ENCODE measurements at regions not wholly inside any gene's neighbourhood (a gene's known extent, or its start where the extent isn't known, plus 50 kb on each side); places are given as distances from the start of the nearest gene placed in this dataset.

GRCh38 chr2:18176679-18177215 is 298.3 kb downstream of the KCNS3 start:
- Histone ChIP-seq H3K4me1 (peaks cover 5% of the 10 kb centered on the region), H3K9me3 (no peaks in the 10 kb centered on the region), H3K36me3 (no peaks in the 10 kb centered on the region), H3K27ac (no peak overlapping the region), H3K27me3 (no peaks in the 10 kb centered on the region), H3K4me3 (no peak overlapping the region)
- 85% methylated on average over 2 of the region's 2 CpGs for WGBS
- TF ChIP-seq CTCF (IDR thresholded peaks at IDR 0.05) (no peak), EP300 (IDR thresholded peaks at IDR 0.05) (no peak), POLR2AphosphoS5 (IDR thresholded peaks at IDR 0.05) (no peak)
- no peak for DNase-seq (ENCODE audit: low spot score in 2 of 2)

GRCh38 chr2:18172607-18173006 is 294.1 kb downstream of the KCNS3 start:
- DNase-seq (ENCODE audit: low spot score in 2 of 2), result no peak
- Histone ChIP-seq H3K9me3 (no peaks in the 10 kb centered on the region), H3K27me3 (no peaks in the 10 kb centered on the region), H3K36me3 (no peaks in the 10 kb centered on the region), H3K27ac (no peak overlapping the region), H3K4me3 (no peak overlapping the region), H3K4me1 (peaks cover 24% of the 10 kb centered on the region)
- TF ChIP-seq POLR2AphosphoS5 (IDR thresholded peaks at IDR 0.05), result no peak
- no peak for TF ChIP-seq EP300 (IDR thresholded peaks at IDR 0.05)
- no peak for TF ChIP-seq POLR2A (IDR thresholded peaks at IDR 0.05)
- no peak for TF ChIP-seq CTCF (IDR thresholded peaks at IDR 0.05)
- 96% methylated on average over 2 of the region's 2 CpGs for WGBS

- Histone ChIP-seq H3K4me1 (peaks cover 24% of the 10 kb centered on the region), H3K27ac (peak overlapping the region; percentile 34), H3K36me3 (no peaks in the 10 kb centered on the region), H3K4me3 (no peak overlapping the region), H3K27me3 (no peaks in the 10 kb centered on the region), H3K9me3 (no peaks in the 10 kb centered on the region)
- no peak for DNase-seq (ENCODE audit: low spot score in 2 of 2)
- 46% methylated on average over 7 of the region's 7 CpGs for WGBS
- TF ChIP-seq POLR2AphosphoS5 (IDR thresholded peaks at IDR 0.05) (no peak), POLR2A (IDR thresholded peaks at IDR 0.05) (no peak), EP300 (IDR thresholded peaks at IDR 0.05) (no peak), CTCF (IDR thresholded peaks at IDR 0.05) (no peak)
Observed at GRCh38 chr2:18171191-18172139, 293.0 kb downstream of the KCNS3 start.

GRCh38 chr2:18170642-18171041 is 292.2 kb downstream of the KCNS3 start:
- DNase-seq (ENCODE audit: low spot score in 2 of 2), result no peak
- Histone ChIP-seq H3K4me1 (peaks cover 24% of the 10 kb centered on the region), H3K36me3 (no peaks in the 10 kb centered on the region), H3K27me3 (no peaks in the 10 kb centered on the region), H3K27ac (peak overlapping the region; percentile 34), H3K4me3 (no peak overlapping the region), H3K9me3 (no peaks in the 10 kb centered on the region)
- 65% methylated on average over 1 of the region's 1 CpG for WGBS
- TF ChIP-seq POLR2AphosphoS5 (IDR thresholded peaks at IDR 0.05) (no peak), POLR2A (IDR thresholded peaks at IDR 0.05) (no peak), EP300 (IDR thresholded peaks at IDR 0.05) (no peak), CTCF (IDR thresholded peaks at IDR 0.05) (no peak)

GRCh38 chr2:18169893-18170175 is 291.4 kb downstream of the KCNS3 start:
- Histone ChIP-seq H3K27me3 (no peaks in the 10 kb centered on the region), H3K27ac (no peak overlapping the region), H3K4me3 (no peak overlapping the region), H3K36me3 (no peaks in the 10 kb centered on the region), H3K4me1 (peaks cover 24% of the 10 kb centered on the region), H3K9me3 (no peaks in the 10 kb centered on the region)
- WGBS, result 64% methylated on average over 1 of the region's 1 CpG
- no peak for TF ChIP-seq CTCF (IDR thresholded peaks at IDR 0.05)
- no peak for DNase-seq (ENCODE audit: low spot score in 2 of 2)

Measured in suprapubic skin (tissue), 4 donors.